HL-60 (cell line): ENCODE measurements at regions not wholly inside any gene's neighbourhood (a gene's known extent, or its start where the extent isn't known, plus 50 kb on each side); places are given as distances from the start of the nearest gene placed in this dataset.

ENCODE experiments used
- CTCF ChIP-seq: IDR thresholded peaks from one replicate; pipeline ENCODE4 v1.5.1; 2011; ENCODE audit warnings: low read length, control low read depth, inconsistent platforms; ENCODE audit not compliant: insufficient read depth
- GABPA ChIP-seq: IDR thresholded peaks from 2 replicates; pipeline ENCODE4 v1.6.1; 2012; ENCODE audit warnings: low read depth
- POLR2AphosphoS5 ChIP-seq: IDR thresholded peaks from 2 replicates; pipeline ENCODE4 v1.6.1; 2012; ENCODE audit warnings: low read depth
- REST ChIP-seq: IDR thresholded peaks from 2 replicates; pipeline ENCODE4 v1.6.1; 2012; ENCODE audit warnings: low read depth; ENCODE audit not compliant: insufficient replicate concordance
- SPI1 ChIP-seq: IDR thresholded peaks from 2 replicates; pipeline ENCODE4 v1.6.1; 2012; ENCODE audit warnings: low read depth, mild to moderate bottlenecking, borderline replicate concordance

GRCh38 chr5:33228149-33228548 is 212.6 kb upstream of the TARS1 start:
- TF ChIP-seq POLR2AphosphoS5: no peak
- TF ChIP-seq CTCF: no peak
- TF ChIP-seq REST: no peak
- TF ChIP-seq GABPA: no peak
- no peak for TF ChIP-seq SPI1
